ENCODE measurements at regions not wholly inside any gene's neighbourhood (a gene's known extent, or its start where the extent isn't known, plus 50 kb on each side); places are given as distances from the start of the nearest gene placed in this dataset.

DNA sequence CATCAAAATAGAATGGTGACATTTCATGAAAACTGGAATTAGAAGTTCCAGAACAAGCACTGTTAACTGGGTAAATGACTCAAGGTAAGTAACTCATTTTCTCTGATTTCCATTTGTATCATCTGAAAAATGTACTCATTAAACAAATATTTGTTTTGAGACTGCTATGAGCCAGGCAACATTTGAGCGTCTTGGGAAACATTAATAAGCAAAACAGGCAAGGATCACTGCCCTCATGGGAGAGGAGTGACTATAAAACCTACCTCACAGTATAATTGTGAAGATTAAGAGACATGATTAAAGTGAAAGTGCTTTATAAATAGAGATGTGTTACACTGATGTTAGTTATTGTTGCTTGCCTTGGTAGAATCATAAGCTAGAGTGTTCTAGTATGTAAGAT lies 711.8 kb upstream of the UBE2E2 start:
- DNase-seq (no peak), ATAC-seq (no peak)
- intact Hi-C loops (cut with DNase I) = no loop called here

DNA sequence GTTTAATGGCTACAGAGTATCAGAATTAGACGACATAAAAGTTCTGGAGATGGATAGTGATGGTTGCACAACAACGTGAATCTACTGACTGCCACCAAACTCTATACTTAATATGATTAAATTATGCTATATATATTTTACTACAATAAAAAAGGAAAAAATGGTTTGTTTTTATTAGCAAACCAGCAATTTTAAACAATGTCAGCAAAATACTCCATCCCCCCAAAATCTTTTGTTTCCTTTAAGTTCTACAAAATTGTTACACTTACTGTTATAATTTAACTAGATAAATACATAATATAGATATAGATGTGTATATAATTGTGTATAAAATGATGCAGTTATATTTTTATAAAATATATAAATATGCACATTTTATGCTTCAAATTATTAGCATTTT lies 710.8 kb upstream of the UBE2E2 start:
- ATAC-seq = no peak

DNA sequence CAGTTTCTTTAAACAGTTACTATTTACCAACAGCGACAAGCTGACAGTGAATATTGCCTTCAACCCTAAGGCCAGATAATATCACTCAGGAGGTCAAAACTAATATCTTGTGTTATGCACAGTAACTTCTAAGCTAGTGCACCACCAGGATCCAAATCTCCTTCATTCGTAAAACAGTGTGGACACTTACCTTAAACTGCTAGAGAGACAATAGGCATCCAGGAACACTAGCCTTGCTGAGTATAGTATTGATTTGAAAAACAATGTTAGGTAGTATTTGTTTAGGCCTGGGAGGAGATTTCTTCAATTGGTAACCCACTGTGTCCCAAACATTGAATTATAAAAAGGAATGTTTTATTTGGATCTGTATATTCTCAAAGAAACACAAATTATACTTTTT lies 707.9 kb upstream of the UBE2E2 start:
- ATAC-seq (no peak), DNase-seq (no peak)
- intact Hi-C loops (cut with DNase I) = no loop called here

More for the DNA sequence above, 710.8 kb upstream of the UBE2E2 start:
- intact Hi-C loops (cut with DNase I) = no loop called here
- no peak for DNase-seq

DNA sequence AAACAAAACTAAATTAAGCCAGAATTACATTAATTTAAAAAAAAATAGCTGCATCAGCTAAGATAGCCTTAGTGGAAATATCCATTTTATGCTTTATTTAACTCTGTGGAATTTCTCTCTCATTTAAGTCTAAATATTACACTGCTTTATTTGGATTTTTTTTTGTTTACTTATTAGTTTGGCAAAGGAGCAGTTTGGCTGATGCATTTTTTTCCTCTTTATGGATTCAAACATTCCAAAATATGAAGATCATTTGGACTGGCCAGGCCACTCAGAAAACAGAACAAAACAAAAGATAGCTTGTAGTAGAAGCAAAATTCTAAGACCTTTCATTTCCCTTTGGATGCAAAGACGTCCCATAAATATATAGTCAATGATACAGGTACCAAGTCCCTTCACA lies 707.3 kb upstream of the UBE2E2 start:
- DNase-seq (no peak), ATAC-seq (no peak)
- intact Hi-C loops (cut with DNase I) = no loop called here

DNA sequence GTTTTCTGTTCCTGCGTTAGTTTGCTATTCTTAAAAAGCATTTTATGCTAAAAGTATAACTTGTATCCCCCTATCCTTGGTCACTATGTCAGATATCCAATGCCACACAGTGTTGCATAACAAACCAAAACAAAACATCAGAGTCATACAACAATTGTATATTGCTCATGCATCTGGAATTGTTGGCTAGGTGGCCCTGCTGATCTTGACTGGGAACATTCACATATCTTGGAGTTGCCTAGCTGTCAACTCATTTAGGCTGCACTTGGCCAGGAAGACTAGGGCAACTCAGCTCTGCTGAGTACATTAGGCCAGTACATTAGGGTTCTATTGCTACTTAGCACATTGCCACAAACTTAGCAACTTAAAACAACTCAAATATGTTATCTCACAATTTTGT lies 706.5 kb upstream of the UBE2E2 start:
- DNase-seq = no peak
- intact Hi-C loops (cut with DNase I) = no loop called here
- ATAC-seq = no peak

DNA sequence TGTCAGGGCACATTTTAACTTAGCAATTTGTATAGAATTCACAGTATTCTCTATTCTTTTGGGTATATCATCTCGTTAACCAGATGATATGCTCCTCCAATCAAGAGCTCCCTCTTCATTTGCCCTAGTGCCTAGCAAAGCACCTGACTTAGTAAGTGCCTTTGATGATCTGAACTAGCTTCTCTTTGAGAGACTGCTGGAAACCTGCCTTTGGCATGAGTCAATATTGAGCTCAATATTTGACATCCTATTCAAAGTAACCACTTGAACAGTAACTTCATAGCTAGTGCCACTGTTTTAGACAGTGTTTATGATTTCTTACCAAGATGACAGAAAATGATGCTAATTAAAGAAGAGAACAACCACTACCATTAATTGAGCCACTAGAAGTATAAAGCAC lies 696.3 kb upstream of the UBE2E2 start:
- ATAC-seq (no peak), DNase-seq (no peak)
- intact Hi-C loops (cut with DNase I) = no loop called here

DNA sequence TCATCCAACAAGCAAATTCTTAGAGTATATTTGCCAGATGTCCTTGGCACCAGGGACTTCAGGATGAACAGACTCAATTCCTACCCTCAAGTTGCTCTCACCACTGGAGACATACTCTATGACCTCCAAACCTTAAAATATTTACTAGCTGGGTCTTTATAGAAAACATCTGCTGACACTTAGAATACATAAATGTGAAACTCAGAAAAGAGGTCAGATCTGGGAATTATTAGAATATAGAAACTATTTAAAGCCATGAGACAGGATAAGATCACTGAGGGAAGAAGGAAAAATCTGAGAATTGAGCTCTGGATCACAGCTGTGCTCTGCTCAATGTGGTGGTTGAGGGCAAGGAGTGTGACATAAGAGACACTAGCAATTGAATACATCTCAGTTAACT lies 695.4 kb upstream of the UBE2E2 start:
- intact Hi-C loops (cut with DNase I) = no loop called here
- DNase-seq = no peak
- ATAC-seq = no peak

DNA sequence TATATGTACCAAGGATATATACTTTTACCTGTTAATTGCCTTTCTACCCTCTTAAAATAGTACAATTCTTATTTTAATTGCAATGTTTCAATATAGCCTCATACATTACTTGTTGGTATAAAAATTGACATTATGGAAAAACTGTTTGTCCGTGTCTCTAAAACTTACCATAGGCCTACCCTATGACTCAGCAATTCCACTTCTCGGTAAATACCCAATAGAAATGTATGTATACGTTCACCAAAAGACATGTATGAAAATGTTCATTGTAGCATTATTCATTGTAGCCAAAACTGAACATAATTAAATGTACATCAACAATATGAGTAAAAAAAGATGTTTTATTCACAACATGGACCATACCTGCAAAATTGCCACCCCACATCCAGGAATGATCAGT lies 679.2 kb upstream of the UBE2E2 start:
- DNase-seq = no peak
- intact Hi-C loops (cut with DNase I) = no loop called here
- no peak for ATAC-seq

DNA sequence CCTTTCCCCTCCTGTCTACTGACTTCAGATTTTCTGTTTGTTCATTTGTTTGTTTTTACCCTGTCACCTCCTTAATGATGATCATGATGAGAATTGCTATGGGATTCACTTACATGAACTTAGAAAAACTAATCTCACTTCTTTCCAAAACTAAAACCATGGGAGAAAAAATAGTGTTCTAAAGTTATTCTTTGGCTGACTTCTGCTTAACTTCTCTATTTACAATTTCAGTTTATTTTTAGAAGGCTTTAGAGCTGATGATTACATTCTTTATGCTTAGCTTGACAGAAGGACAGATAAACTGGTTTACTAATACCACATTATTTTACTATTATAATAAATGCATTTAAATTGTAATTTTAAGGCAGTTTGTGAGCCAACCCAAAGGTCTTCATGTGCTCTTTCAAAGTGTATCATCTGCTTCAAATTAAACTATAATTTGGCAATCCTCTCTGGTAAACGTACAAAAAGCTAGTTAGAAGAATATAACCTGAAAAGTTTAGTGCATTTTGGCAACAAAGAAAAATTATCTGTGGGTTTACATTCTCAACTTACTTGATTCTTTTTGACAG lies 676.8 kb upstream of the UBE2E2 start:
- intact Hi-C loops (cut with DNase I) = no loop called here
- DNase-seq (no peak), ATAC-seq (no peak)

DNA sequence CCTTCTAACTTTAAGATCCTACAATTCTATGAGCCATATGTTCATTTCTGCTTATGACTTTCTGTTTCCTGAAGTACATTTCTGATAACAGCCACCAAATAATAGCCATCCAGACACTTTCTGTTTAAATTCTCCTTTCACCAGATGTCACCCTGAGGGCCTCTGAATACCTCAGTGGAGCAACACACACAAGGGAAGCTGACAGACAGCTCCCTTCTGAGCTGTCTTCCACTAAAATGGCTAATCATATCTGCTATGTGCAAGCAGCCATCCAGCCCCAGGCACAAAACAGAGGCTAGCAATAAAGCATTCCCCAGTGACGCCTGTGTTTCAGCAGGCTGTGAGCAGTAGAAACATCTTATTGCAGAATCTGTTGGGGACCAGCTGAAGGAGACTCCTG lies 666.6 kb upstream of the UBE2E2 start:
- intact Hi-C loops (cut with DNase I) = no loop called here
- DNase-seq (no peak), ATAC-seq (no peak)

DNA sequence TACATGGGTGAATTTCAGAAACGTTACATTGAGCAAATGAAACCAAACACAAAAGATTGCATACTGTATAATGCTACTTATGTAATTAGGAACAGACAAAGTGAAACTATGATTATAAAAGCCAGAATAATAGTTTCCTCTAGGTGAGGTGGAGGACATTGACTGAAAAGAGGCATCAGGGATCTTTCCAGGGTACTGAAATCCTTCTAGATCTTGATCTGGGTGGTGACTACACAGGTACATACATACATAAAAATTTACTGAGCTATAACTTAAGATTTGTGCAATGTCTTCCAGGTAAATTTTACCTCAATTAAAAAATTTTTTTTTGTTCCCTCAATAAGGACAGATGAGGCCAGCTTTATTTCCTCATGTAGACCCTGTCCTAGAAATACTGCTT lies 665.6 kb upstream of the UBE2E2 start:
- no peak for DNase-seq
- intact Hi-C loops (cut with DNase I) = no loop called here
- no peak for ATAC-seq

DNA sequence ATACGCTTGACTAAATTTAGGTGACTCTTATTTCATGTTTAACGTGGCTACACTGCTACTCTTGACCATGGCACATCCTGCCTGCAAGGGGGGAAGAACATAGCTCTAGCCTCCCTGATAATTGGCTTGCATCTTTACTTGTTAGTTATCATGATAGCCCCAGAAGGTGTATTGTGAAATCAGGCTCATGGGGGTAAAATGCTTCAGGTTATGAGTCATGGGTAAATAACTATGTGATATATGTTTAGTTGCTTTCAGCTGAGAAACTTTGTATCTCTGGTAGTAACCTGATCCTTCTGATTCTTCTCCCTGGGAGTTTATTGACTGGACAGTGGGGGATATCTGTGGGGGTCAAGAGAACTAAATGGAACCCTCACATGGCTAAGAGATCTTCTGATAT lies 660.8 kb upstream of the UBE2E2 start:
- ATAC-seq (no peak), DNase-seq (no peak)
- intact Hi-C loops (cut with DNase I) = no loop called here

DNA sequence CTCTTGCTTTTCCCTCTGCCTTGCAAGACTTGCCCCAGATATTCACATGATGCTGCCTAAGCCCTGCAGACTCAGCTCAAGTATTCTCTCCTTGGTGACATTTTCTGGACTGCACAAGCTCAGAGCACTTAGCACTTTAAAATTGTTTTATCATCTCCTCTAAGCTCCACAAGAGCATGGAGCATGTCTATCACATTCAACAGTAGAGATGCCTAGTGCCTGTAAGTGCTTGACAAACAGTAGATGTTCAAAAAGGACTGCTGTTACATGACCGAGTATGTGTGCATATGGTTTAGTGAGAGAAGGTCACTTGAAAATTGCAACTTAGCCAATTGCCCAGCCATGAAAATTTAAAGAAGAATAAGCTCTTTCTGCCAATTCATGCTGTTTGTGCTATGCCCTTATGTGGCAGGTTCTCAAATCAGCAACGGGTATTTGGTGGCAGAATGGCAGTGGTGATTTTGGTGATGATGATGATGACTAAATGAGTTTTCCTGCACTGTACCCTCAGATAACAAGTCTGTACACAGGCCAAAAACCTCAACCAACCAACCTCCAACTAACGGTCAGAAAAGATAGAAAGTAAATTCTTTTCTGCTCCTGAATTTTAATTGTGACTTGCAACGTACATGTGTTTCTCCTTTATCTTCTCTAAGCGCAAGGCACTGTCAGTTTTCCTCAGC lies 647.2 kb upstream of the UBE2E2 start:
- intact Hi-C loops (cut with DNase I) = no loop called here
- ATAC-seq = no peak
- DNase-seq = no peak

DNA sequence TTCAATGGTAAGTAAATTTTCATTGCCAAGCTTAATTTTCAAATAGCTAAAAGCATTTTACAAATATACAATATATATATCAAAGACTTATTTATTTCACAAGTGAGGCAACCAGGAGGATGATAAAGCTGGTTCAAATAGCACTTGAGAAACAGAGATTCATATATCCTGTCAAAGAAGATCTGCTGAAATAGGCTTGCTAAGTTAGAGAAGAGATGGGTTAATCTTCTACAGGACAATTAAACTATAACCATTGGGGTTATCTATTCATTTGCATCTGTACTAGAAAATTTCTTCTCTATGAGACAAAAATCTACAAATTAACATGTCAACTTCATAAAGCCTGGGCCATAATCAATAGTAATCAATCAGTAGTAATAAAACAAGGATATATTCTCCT lies 637.7 kb upstream of the UBE2E2 start:
- DNase-seq = no peak

DNA sequence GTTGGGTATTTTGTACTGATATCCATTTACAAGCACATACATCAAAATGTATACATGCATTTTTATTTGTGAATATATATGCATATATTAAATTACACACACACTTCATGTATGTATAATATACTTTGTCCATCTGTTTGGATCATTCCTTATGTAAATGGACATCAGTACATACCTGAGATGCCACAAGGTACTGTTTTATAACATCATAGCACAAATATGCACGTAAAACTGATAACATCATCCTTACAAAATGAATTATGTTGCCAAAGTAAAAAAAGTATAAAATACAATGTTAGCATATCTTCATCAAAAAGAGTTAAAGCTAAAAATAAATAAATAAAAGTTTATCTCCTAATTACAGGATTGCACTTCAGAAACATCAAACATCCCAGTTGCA lies 634.8 kb upstream of the UBE2E2 start:
- DNase-seq (no peak), ATAC-seq (no peak)
- intact Hi-C loops (cut with DNase I) = loop anchor here in 1 of 2 donors (5.0 kb wide), 1 partner anchor 394 kb away; no protein-coding TSS in a partner anchor

More for the DNA sequence above, 637.7 kb upstream of the UBE2E2 start:
- ATAC-seq = no peak
- intact Hi-C loops (cut with DNase I) = loop anchor here in 1 of 2 donors (5.0 kb wide), 1 partner anchor 397 kb away; no protein-coding TSS in a partner anchor

DNA sequence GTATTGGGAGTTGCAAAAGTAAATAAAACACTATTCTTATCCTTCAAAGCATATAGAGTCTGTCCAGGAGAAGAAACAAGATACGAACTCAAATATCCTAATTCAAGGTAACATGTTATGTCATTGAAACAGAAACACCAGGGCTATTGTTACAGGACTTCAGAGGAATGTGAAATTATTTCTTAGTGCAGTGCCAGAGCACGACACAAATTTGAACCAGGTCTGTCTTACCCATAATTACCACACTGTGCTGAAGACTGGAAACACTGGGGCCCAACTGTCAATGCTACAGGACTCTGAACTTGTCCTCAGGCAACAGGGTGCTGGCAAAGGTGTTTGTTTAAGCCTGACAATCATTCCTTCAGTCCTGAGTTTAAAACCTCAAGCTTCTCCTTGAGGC lies 633.6 kb upstream of the UBE2E2 start:
- DNase-seq = no peak
- no peak for ATAC-seq
- intact Hi-C loops (cut with DNase I) = loop anchor here in 1 of 2 donors (5.0 kb wide), 1 partner anchor 393 kb away; no protein-coding TSS in a partner anchor

DNA sequence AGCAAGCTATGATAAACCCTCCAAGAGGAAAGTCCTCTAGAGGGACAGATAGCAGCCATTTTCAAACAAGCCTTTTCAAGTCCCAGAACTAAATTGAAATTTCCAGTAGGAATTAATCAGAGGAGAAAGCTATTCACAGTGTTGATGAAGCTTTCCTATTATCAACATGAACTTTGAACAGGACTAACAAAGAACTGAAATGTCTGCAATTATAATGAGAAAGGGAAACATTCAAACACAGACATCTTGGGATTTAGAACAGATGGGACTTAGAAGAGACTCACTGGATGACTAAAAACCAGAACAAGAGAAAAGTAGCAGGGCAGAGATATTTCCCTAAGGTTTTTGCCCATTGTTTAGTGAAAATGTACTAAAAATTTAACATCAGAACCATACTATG lies 622.1 kb upstream of the UBE2E2 start:
- DNase-seq (no peak), ATAC-seq (no peak)
- intact Hi-C loops (cut with DNase I) = no loop called here

DNA sequence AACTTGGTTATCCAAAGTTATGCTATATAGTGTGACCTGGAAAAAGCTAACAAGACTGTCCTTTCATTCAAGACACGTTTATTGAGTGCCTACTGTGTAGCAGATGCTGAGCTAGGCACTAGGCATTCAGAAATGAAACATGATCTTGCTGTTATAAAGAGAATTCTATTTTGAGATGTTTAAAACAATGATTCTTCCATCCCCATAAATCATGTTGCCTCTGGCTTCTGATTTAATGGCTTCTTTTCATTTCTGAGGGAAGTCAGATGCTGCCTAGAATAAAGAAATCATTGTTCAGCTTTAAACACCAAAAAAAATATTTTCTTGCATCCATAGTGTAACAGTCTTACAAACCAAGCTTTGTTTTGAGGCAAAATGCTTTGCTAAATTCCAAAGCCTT lies 620.9 kb upstream of the UBE2E2 start:
- intact Hi-C loops (cut with DNase I) = no loop called here
- DNase-seq = no peak
- ATAC-seq = no peak

DNA sequence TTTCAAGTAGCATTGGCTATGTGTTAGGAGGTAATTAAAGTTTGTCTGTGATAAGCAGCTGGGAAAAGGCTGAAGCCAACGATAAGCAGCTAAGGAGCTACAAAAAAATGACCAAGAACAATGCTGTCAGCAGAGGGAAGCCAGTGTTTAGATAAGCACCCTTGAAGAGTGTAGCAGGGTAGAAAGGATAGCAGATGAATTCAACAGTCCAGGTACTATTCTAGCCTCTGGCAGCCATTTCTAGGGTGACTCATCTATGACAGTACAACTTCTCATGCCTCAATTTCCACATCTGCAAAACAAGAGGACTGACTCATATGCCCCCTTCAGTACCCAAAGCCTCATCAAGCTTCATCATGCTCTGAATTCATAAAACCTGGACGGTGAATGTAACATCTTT lies 617.6 kb upstream of the UBE2E2 start:
- intact Hi-C loops (cut with DNase I) = no loop called here
- ATAC-seq = no peak
- no peak for DNase-seq

DNA sequence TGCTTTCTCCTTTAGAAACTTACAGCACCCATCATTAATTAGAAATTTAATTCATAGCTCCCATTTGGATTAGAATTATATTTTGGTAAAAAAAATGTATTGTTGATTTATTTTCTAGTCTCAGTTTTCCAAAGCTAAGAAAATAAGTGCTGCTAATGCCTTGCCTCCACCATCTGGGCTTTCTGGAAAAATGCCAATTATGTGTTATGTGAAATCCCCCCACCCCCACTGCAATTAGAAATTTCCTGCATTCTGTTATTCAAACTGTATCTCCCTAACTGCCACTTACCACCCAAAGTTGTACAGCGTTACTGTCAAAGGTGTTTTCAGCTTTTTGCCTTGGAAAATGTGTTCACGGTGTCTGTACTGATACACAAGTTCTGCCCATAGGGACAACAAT lies 617.2 kb upstream of the UBE2E2 start:
- no peak for ATAC-seq
- intact Hi-C loops (cut with DNase I) = no loop called here
- DNase-seq = no peak

DNA sequence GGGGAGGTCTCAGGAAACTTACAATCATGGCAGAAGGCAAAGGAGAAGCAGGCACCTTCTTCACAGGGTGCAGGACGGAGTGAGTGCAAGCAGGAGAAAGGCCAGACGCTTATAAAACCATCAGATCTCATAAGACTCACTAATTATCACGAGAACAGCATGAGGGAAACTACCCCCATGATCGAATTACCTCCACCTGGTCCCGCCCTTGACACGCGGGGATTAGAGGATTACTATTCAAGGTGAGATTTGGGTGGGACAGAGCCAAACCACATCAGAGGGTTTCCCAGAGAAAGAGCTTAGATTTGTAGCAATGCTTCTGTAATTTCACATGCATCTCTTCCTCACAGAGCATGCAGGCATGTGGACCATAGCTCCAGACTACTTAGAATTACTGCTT lies 615.7 kb upstream of the UBE2E2 start:
- intact Hi-C loops (cut with DNase I) = no loop called here
- no peak for ATAC-seq
- DNase-seq = no peak
